SKM-1 treated with dmso at 0.1 percent for 144 hours (cell line): ENCODE measurements at regions not wholly inside any gene's neighbourhood (a gene's known extent, or its start where the extent isn't known, plus 50 kb on each side); places are given as distances from the start of the nearest gene placed in this dataset.
"Not testable (repeated sequence)": the region's sequence is repeated elsewhere in the genome, so short reads cannot be mapped to it uniquely, and the experiment has no call there.

Experiments used
- DNase-seq: peaks from one replicate; lab custom pipeline; 2025; ENCODE audit not compliant: unreplicated experiment; lab: John Stamatoyannopoulos, UW

DNA sequence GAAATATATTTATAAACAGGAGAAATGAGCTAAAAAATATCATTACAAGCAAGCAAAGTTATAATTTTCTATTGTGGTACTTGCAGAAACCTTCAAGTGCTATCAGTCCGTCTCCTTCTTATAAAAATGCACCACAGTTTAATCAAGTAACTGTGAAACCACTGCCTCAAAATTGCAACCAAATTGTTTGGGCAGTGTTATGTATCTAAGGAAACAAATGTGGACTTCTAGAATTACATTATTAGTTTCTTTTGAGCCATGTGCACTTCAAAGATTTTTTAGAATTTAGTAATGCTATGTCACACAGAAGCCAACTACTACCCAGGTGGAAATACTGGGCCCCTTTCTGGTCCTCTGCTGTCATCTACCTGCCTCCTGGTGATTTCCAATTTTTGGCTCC lies 495.6 kb downstream of the NYAP2 start:
- DNase-seq = no peak

DNA sequence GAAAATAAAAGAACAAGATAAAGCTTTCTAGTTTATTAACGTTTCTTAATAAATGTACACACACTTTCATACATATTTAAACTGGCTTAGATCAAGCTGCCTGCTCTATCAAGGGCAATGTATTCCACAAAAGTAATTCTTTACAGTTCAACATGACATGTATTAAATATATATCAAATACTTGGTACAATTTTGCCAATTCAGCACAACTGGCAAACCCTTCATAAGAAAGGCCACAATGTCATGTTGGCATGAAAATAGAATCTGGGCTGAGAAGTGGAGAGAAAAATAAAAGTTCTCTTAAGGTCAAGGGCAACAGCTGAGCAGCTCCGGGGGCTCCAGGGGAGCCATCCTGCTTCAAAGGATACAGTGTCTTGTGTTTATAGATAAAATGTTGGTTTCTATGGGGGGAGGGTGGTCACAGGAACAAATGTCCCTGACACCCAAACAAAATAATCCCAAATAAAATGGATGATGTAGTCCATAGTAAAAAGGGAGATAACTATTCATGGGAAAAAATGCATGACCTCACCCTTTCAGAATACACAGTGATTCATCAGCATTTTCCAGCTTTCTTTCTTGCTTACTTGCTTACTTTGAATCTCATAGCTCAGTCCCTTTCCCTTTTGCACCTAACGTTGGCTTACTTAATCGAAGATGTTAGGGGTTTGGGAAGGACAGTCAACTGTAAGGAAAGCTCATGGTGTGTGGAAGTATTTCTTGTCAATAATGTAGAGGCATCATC lies 494.9 kb downstream of the NYAP2 start:
- no peak for DNase-seq

DNA sequence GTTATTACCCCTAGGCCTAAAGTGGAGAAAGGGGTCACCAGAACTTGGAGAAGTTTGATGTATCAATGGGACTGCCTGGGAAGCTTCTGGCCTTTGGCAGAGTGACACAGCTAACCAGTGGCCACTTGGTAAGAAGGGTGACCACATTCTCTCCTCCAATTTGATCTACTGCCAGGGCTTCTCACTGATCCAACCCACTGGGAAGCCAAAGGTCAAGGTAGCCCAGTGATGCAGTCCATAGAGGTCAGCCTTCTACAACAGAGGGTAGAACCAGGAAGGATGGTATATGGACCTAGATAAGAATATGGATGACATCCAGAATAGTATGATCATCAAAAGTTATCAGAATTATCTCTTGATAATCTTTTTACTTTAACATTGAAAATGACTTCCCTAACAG lies 493.6 kb downstream of the NYAP2 start:
- DNase-seq = no peak

DNA sequence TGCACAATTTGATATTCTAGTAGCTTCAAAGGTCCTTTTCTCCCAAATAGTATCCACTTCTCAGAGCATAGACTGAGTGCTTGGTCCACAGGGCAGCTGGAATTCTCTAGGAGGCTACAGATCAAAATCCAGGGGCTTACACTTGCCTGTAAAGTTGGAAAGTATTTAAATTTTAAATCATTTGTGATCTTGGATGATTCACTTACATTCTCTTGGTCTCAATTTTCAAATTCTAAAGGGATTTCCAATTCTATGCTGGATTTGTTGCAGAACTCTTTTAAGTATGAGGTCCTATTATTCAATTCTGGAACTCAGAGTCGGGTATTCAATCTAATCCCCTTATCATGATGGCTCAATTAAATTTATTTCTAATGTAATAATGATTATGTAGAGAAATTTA lies 492.3 kb downstream of the NYAP2 start:
- no peak for DNase-seq

DNA sequence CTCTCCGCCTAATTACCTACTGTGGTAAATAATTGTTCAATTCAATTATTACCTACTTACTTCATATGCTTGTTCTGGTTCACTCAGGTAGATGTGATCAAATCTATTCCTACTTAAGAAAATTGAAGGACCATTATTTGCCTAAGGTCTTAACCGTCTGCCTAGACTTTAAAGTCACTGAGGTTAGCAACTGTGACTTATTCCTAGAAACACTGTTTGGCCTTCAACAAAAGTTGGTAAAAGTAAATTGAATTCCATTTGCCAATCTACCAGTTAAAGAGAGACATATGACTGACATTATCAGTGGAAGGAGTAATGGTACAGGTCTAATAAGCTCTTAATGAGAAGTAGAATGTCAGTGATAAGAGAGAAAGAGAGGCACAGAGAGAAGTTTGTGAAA lies 491.5 kb downstream of the NYAP2 start:
- DNase-seq = no peak

DNA sequence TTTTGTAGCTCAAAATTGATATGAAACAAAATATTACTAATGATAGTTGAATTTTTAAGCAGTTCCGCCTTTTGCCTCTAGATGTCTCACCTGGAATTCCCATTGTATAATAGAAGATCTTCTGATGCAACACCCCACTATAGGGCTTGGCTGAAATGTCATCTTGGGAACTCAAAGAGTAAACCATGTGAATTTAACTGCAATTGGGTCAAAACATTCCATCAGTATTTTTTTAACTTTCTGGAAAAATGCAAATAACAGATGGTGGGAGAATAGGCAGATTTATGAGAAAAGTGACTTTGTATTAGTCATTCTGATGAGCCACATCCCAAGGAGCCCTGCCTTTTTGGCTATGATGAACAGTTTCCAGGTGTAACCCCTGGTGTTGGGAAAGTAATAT lies 489.9 kb downstream of the NYAP2 start:
- DNase-seq = peak; percentile 66

DNA sequence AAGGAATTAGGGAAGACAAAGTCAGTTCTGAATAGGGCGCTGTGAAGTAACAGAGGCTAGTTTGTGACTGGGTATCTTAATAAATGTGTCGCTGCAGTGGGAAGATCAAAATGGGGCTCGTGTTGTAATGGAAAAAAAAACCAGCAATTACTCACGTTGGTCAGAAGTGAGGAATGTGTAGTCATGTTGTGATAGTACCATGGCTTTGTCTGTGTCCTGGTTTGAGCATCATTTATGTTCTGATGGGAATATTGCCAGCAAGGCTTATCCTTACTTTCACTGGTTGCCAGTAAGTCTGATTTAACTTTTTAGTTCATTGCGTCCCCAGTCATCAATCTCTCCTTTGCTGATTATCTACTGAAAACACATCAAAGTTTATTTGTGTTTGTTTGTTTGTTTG lies 467.6 kb downstream of the NYAP2 start:
- DNase-seq = no peak

DNA sequence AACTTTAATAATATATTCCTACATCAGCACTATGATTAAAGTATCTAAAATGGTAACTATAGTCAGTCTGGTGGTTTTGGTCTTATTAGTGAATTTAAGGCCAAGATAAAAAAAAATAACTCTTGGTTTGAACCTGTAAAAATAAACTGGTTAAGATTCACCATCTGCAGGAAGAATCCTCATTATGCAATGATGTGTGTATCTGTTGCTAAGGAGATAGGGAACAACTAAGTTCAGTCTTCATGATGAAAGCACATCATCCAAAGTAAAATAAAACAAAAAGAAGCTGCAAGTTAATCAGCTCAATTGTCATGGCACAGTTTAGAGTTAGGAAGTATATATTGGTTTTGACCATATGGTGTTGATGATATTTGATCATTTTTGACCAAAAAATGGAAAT lies 466.0 kb downstream of the NYAP2 start:
- DNase-seq = no peak

DNA sequence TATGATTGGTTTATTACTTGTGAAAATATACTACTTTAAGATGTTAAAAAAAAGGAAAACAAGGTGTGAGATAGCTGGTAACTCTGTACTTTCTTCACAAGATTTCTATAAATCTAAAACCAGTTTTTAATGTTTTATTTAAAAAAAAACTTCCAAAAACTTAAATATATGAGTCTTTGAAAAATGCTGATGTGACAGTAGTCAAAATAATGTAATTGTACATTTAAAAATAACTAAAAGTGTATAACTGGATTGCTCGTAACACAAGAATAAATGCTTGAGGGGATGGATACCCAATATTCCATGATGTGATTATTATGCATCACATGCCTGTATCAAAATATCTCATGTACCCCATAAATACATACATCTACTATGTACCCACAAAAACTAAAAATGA lies 464.9 kb downstream of the NYAP2 start:
- DNase-seq = no peak

DNA sequence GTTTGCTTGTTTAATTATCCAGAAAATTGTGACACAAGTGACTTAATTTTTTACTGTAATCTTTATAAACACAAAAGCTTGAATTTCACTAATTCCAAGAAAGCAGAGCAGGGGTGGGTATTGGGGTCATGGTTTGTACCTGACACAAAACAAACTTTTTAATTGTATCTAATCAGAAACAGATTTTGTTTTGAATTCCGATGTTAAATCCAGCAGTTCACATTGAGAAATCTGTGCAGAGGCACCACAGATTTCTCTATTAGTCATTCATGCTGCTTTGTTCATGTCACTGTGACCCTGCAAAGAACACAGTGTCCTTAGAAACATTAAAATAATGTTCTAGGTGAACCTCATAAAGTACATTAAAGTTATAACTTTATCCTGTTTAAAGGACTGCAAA lies 443.4 kb downstream of the NYAP2 start:
- DNase-seq = no peak

DNA sequence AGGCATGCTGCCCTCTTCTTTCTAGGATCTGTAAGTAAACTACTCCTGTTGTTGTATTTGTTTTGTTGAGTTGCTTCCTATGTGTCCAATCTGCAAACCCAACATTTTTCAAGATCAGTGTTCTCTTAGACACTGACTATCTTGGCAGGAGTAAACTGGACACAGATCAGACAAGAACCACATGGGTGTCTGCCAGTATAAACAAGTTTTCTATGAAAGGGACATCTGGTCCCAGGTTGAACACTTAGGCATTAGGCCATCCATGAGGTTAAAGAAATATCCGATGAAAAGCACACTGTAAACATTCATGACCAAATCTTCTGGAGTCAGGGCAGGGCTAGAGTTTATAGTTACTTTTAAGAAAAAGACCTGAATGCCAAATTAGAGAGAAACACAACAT lies 441.8 kb downstream of the NYAP2 start:
- DNase-seq = no peak

DNA sequence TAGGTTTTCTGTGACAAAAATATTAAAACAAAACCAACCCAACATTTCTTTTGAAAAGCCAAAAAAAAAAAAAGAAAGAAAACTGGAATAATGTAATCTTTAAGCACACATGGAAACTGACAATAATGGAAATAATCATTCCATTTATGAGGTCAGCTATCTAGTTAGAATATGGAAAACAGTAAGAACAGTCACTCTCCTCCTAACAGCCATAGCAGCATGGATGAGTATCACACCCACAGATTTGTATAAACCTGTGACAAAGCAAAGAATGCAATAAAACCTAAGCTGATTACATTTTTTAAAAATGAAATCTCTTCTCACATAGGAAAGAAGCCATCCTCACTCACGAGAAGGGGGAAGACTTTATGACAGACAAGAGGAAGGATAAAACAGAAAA lies 437.8 kb downstream of the NYAP2 start:
- DNase-seq = no peak

DNA sequence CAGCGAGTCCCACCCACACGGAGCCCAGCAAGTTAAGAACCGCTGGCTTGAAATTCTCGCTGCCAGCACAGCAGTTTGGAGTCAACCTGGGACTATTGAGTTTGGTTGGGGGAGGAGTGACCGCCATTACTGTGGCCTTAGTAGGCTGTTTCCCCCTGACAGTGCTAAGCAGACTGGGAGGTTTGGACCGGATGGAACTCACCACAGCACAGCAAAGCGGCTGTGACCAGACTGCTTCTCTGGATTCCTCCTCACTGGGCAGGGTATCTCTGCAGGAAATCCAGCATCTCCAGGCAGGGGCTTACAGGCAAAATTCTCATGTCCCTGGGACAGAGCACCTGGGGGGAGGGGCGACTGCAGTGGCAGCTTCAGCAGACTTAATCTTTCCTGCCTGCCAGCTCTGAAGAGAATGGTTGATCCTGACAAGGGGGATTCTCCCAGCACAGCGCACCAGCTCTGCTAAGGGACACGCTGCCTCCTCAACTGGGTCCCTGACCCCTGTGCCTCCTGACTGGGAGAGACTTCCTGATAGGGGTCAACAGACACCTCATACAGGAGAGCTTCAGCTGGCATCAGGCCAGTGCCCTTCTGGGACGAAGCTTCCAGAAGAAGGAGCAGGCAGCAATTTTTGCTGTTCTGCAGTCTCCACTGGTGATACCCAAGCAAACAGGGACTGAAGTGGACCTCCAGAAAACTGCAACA lies 425.4 kb downstream of the NYAP2 start:
- DNase-seq = no peak

DNA sequence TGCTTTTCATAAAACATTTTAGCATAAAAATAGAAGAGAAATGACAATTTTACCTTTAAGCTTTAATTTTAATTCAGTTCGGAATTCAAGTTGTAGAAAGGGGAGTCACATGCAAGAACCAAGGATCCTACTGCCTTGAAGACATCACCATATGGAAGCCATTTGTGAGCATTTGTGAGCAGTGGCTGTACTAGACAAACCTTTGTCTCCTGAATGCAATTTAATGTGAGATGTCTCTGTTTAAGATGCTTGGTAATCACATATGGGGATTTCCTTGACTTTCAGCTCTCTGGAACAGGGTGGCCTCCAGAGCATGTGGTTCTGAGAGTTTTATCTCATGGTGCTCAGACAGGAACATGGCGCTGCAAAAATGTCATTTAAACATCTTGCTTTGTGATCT lies 421.8 kb downstream of the NYAP2 start:
- DNase-seq = no peak

DNA sequence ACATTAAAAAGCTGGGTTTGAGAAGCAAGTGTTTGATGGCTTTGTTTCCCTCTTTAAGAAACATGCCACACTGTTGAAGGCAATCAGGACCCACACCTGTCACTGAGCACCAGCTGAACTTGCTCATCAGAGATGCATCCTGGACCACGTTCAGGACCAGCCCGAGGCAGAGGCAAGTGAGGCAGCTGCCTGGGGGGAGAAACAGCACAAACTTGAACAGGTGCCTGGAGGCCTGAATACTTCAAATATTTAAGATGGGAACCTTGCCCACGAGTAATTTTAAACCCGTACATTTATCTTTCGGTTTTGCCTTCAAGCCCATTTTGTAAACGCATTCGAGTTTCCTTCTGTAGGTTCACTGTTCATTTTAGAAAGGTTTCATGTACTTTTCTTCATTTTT lies 421.3 kb downstream of the NYAP2 start:
- DNase-seq = no peak

DNA sequence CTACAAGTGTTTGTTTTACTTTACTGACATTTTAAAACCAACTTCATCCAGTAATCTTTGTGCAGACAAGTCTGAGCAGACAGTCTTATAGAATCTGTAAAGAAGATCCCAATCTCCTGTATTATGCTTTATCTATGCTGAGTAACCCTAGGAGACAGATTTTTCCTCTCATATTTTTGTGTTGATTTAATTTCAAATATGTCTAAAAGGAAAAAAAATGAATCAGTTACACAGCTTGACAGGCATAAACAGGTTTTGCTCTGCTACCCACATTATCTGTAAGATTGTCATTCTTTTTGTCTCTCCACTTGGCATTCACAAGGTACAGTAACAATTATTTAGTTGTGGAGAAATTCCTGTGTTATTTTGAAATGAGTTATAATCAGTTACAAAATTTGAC lies 415.0 kb downstream of the NYAP2 start:
- no peak for DNase-seq

DNA sequence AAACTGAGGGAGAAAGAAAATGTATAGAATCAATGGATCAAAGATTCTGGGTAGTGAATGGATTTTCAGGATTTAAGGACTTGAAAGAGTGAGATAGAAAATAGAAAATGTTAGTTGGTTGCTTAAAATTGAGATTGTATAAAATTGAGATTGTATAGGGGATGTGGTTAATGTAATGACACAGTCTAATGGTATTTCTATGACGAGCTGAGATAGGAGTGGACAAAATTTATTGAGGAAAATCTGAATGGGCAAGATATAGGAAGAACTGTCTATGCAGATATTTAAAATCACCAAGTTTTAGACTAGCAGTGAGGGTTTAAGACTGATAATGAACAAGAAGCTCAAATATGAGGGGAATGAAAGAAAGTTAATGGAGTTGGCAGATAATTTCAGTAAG lies 406.6 kb downstream of the NYAP2 start:
- no peak for DNase-seq

DNA sequence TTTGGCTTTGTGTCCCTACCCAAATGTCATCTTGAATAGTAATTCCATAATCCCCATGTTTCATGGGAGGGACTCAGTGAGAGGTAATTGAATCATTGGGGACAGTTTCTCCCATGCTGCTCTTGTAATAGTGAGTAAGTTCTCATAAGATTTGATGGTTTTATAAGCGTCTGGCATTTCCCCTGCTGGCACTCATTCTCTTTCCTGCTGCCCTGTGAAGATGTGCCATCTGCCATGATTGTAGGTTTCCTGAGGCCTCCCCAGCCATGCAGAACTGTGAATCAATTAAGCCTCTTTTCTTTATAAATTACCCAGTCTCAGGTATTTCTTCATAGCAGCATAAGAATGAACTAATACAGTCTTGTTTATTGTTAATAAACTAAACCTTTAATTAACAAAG lies 402.6 kb downstream of the NYAP2 start:
- DNase-seq = not testable (repeated sequence)

DNA sequence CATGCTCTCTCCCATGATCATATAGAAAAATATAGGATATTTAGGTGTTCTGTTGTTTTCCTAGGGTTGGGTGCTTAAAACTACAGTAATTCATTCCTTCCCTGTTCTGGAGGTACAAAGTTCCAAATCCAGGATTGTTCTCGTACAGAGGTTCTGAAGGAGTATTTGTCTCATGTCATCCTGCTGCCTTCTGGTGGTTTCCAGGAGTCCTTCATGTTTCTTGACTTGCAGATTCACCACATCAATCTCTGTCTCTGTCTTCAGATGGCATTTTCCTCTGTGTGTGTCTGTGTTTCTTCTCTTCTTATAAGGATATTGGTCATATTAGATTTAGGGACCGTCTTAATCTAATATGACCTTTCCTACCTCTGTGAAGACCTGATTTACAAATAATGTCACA lies 397.9 kb downstream of the NYAP2 start:
- DNase-seq = no peak

DNA sequence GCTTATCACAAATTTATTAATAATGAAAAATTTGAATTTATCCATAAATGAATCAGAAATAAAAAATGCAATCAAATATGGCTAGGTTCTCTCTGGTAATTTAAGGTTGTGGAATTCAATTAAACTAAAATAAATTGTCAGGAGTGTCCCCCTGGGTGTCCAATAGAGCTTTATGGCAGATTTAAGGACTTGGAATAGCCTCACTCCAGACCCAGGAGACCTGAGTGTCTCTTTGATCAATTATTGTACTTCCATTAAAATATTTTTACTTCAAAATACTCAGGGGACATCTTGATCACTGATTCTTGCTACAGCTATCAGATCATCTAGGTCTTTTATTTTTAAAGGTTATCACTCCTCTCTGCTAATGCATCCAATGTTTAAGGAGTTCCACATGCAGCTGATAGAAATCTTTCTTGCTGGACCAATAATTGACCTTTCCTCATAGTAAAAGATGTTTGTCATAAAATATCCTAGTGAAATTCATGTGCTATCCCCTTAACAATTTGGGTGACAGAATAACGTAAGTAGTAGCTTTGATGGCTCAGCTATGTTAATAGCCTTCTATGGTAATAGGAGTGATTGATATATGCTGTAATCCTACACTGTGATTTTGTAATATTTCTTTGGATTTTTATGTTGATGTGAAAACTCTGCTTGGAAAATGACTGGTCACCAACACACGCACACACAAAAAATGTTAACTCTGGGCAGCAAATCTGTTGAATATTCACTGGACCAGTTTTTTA lies 395.3 kb downstream of the NYAP2 start:
- DNase-seq = no peak

DNA sequence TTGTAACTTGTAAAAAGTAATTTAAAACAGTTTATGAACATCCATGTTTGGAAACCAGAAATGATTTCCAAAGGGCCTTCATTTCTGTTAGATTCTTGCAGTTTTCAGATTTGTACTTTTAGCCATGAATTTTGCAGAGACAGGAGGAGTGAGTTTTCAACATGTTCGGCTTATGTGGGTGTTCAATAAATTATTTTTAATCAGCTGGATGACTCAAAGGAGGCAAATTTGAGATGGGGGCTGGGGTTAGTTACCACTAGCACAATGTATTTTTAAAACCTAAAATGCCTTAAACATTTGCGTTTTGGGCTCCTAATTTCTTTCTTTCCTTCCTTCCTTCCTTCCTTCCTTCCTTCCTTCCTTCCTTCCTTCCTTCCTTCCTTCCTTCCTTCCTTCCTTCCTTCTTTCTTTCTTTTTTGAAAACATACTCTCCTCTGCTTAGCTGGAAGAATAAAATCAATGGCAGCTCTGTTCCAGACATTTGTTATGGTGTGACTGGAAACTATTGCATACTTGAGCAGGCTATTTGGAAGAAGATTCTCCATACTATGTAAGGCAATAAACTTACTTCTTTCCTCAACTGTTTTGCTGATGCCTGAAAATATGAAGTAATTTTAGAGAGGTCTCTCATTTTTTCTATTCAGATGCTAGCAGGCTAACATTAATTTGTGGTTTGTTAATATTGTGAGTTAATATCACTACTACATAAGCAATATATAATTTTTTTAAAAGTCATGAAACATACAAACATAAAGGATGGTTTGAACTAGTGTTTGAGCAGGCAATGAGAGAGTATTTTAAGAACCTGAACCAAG lies 394.4 kb downstream of the NYAP2 start:
- no peak for DNase-seq
